GM12878 (cell line): ENCODE measurements at regions not wholly inside any gene's neighbourhood (a gene's known extent, or its start where the extent isn't known, plus 50 kb on each side); places are given as distances from the start of the nearest gene placed in this dataset.
A peak's percentile ranks its signal among the peaks of the same experiment; 100 is the strongest.

Experiments used
- ATAC-seq: fragments of 200-7000 bp; cut with Tn5 transposase; 3 replicates; pipeline ENCODE4 v1.9.1; 2020; ENCODE audit warnings: mild to moderate bottlenecking, moderate library complexity
- BruUV-seq: library from RNA; stranded (reverse); fragments of 400-500 nt; replicated peaks from 2 replicates; lab custom pipeline; 2021; lab: Mats Ljungman, UMichigan
- CTCF ChIA-PET: fragments of 300-600 bp; sonication (Branson Sonifier 250); formaldehyde crosslinking; extraction: SDS; loops from one replicate; lab custom pipeline; 2021; ENCODE audit warnings: inconsistent platforms; lab: Yijun Ruan, JAX
- POLR2A ChIA-PET: fragments of 350-600 bp; formaldehyde crosslinking; extraction: SDS; loops from one replicate; lab custom pipeline; 2021; ENCODE audit warnings: inconsistent platforms; lab: Charles Lee
- RAD21 ChIA-PET: fragments of 300-600 bp; sonication (Branson Sonifier 250); formaldehyde crosslinking; loops from one replicate; lab custom pipeline; 2023; ENCODE audit warnings: antibody characterized with exemption; ENCODE audit not compliant: unreplicated experiment; lab: Charles Lee
- SMC1A ChIA-PET: fragments of 300-600 bp; sonication (Branson Sonifier 250); formaldehyde crosslinking; loops from one replicate; lab custom pipeline; 2023; ENCODE audit not compliant: unreplicated experiment, uncharacterized antibody; lab: Charles Lee
- DNase-seq: peaks from one replicate; pipeline ENCODE4 v3.0.0-alpha.2; 2011; ENCODE audit warnings: low read depth, low spot score
- FAIRE-seq: peaks from 3 replicates; lab custom pipeline; 2011; peaks lifted over from hg19 to GRCh38; lab: Jason Lieb, UNC
- H2AFZ ChIP-seq: 2 replicates; pipeline ENCODE4 v1.6.0; 2011; ENCODE audit warnings: low read depth, low read length, control low read depth; ENCODE audit not compliant: control insufficient read depth
- H3K27ac ChIP-seq: 2 replicates; pipeline ENCODE4 v1.5.1; 2011; ENCODE audit warnings: control low read depth; ENCODE audit not compliant: control insufficient read depth, insufficient read depth
- H3K27me3 ChIP-seq, 2 experiments: replicated peaks in 1 of 2; 2 replicates each; pipeline versions ENCODE4 v1.6.0 to v1.6.1; 2011; ENCODE audit warnings: low read length in 1 of 2; ENCODE audit not compliant: control insufficient read depth in 2 of 2, insufficient read depth in 2 of 2
- H3K36me3 ChIP-seq, 2 experiments: 2 replicates each; pipeline ENCODE4 v1.5.1; 2011; ENCODE audit warnings: low read length in 1 of 2; ENCODE audit not compliant: control insufficient read depth in 2 of 2, insufficient read depth in 2 of 2
- H3K4me1 ChIP-seq: 2 replicates; pipeline ENCODE4 v1.6.1; 2011; ENCODE audit warnings: mild to moderate bottlenecking, low read length, moderate library complexity, mixed read lengths; ENCODE audit not compliant: control insufficient read depth, insufficient read depth
- H3K4me2 ChIP-seq: 2 replicates; pipeline ENCODE4 v1.6.0; 2011; ENCODE audit warnings: control low read depth; ENCODE audit not compliant: control insufficient read depth, insufficient read depth
- H3K4me3 ChIP-seq: fragments of 200-600 bp; sonication (generic); 2 replicates; pipeline ENCODE4 v1.5.1; 2016
- H3K79me2 ChIP-seq: 2 replicates; pipeline ENCODE4 v1.6.0; 2011; ENCODE audit warnings: low read length; ENCODE audit not compliant: control insufficient read depth, insufficient read depth
- H3K9ac ChIP-seq: 2 replicates; pipeline ENCODE4 v1.8.0; 2011; ENCODE audit warnings: low read length, control low read depth, mixed read lengths; ENCODE audit not compliant: control insufficient read depth, insufficient read depth
- H3K9me3 ChIP-seq: replicated peaks from 3 replicates; pipeline ENCODE4 v1.5.1; 2011; ENCODE audit warnings: mild to moderate bottlenecking, low read length; ENCODE audit not compliant: control insufficient read depth, insufficient read depth
- H4K20me1 ChIP-seq: 2 replicates; pipeline ENCODE4 v1.6.0; 2011; ENCODE audit not compliant: control insufficient read depth, insufficient read depth
- ATF7 ChIP-seq: fragments of 450-650 bp; IDR thresholded peaks from 2 replicates; pipeline ENCODE4 v1.6.1; 2016; ENCODE audit warnings: low read depth, mild to moderate bottlenecking
- EP300 ChIP-seq, 2 experiments: fragments of 150-350 bp in 1 of 2; IDR thresholded peaks; 2 replicates each; pipeline ENCODE4 v1.6.1; 2011 to 2012; ENCODE audit warnings: low read depth in 2 of 2, low read length in 2 of 2, borderline replicate concordance in 1 of 2, improper control_type of control experiment in 1 of 2, inconsistent platforms in 1 of 2; ENCODE audit not compliant: control insufficient read depth in 1 of 2
- ETV6 ChIP-seq, 2 experiments: fragments of 450-650 bp in 1 of 2; IDR thresholded peaks in 1 of 2; conservative IDR thresholded peaks in 1 of 2; 2 replicates each; pipeline ENCODE4 v1.6.1; 2014; ENCODE audit warnings: antibody characterized with exemption in 1 of 2, borderline replicate concordance in 1 of 2, low read depth in 1 of 2, mild to moderate bottlenecking in 1 of 2, moderate library complexity in 1 of 2
- IKZF2 ChIP-seq, 2 experiments: fragments of 450-650 bp; IDR thresholded peaks; 2 replicates each; pipeline ENCODE4 v1.6.1; 2017; ENCODE audit warnings: mild to moderate bottlenecking in 2 of 2, moderate library complexity in 2 of 2
- MTA2 ChIP-seq: fragments of 450-650 bp; IDR thresholded peaks from 2 replicates; pipeline ENCODE4 v1.6.1; 2016; ENCODE audit warnings: low read depth, mild to moderate bottlenecking, moderate library complexity
- NFIC ChIP-seq: IDR thresholded peaks from 2 replicates; pipeline ENCODE4 v1.6.1; 2012; ENCODE audit warnings: low read depth, mild to moderate bottlenecking, inconsistent platforms, low read length, moderate library complexity
- NR2C1 ChIP-seq: fragments of 450-650 bp; IDR thresholded peaks from 2 replicates; pipeline ENCODE4 v1.6.1; 2017; ENCODE audit warnings: antibody characterized with exemption, mild to moderate bottlenecking, moderate library complexity
- POLR2A ChIP-seq: IDR thresholded peaks from 2 replicates; pipeline ENCODE4 v1.6.1; 2011; ENCODE audit warnings: low read depth, mild to moderate bottlenecking, low read length
- RAD51 ChIP-seq: fragments of 450-650 bp; IDR thresholded peaks from 2 replicates; pipeline ENCODE4 v1.6.1; 2016; ENCODE audit warnings: moderate library complexity, mild to moderate bottlenecking, inconsistent platforms
- SPI1 ChIP-seq: IDR thresholded peaks from 2 replicates; pipeline ENCODE4 v1.6.1; 2011; ENCODE audit warnings: low read depth, mild to moderate bottlenecking, low read length, moderate library complexity, borderline replicate concordance; ENCODE audit not compliant: insufficient read depth
- WGBS: methylation state at CpG from one replicate; pipeline ENCODE4 v1.1.6; 2016; ENCODE audit warnings: low lambda C conversion rate; ENCODE audit not compliant: insufficient replicate concordance, insufficient coverage; ENCODE audit errors: missing lambda C conversion rate; 5-methylcytosine and 5-hydroxymethylcytosine counted together
- in situ Hi-C: fragments of 300-500 bp; cut with MboI; formaldehyde crosslinking; loops from 9 replicates; pipeline ENCODE4 v1.14.3; 2018; ENCODE audit warnings: mixed read lengths
- intact Hi-C: fragments of 100-400 bp; cut with micrococcal nuclease; formaldehyde crosslinking; loops from one replicate; pipeline ENCODE4 v1.14.2; 2022; ENCODE audit not compliant: unreplicated experiment
- TF ChIP-seq, protein P1 (sequence below): fragments of 450-650 bp; IDR thresholded peaks from 2 replicates; pipeline ENCODE4 v1.6.1; 2016; ENCODE audit warnings: mild to moderate bottlenecking
- TF ChIP-seq, protein P2 (sequence below): fragments of 450-650 bp; IDR thresholded peaks from 2 replicates; pipeline ENCODE4 v1.6.1; 2016; ENCODE audit warnings: mild to moderate bottlenecking, moderate library complexity, borderline replicate concordance

DNA sequence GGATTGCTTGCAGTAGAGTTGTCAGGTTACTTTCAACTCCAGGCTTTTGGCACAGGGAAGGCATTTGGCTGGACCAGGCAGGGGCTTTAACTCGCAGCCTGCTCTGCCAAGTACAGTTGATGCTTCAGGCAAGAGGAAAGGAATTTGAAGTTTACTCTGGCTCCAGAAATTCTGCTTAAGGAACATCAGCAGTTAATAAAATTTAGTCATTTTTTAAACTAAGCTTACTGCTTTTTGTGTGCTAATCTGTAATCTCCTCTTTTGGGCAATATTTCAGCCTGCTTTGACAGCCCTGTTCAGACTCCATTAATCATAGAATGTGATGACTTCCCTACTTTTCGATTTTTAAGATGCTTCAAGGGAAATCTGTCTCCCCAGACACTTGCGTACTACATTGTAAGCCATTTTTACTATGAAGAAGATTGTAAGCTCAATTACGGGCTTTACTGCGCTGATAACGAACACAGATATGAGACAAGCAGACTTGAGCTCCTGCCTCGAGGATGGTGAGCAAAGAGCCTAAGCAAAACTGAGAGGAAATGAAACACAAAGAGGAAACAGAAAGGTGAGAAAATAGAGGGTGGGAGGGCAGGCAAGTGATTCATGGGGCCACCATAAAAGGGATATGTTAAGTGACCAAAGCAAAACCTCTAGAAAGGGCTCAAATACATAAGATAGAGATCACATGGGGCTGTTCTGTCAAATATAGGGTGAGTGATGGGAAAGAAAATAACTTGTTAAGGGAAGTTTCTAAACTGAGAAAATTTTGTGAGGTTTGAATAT lies 76.6 kb upstream of the VAV3 start:
- TF ChIP-seq POLR2A, result no peak
- TF ChIP-seq ETV6 (conservative IDR thresholded peaks at IDR 0.05 in 1 of 2, IDR thresholded peaks at IDR 0.05 in 1 of 2; ENCODE audit: borderline replicate concordance in 1 of 2, low read depth in 1 of 2), result peak in 1 of 2 experiments; percentile 35; a peak in 1 of 4 replicates
- TF ChIP-seq, protein P1, sequence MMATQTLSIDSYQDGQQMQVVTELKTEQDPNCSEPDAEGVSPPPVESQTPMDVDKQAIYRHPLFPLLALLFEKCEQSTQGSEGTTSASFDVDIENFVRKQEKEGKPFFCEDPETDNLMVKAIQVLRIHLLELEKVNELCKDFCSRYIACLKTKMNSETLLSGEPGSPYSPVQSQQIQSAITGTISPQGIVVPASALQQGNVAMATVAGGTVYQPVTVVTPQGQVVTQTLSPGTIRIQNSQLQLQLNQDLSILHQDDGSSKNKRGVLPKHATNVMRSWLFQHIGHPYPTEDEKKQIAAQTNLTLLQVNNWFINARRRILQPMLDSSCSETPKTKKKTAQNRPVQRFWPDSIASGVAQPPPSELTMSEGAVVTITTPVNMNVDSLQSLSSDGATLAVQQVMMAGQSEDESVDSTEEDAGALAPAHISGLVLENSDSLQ, result peak; percentile 47; the same call in 1 of the 2 replicates
- TF ChIP-seq NR2C1, result no peak
- TF ChIP-seq, protein P2, sequence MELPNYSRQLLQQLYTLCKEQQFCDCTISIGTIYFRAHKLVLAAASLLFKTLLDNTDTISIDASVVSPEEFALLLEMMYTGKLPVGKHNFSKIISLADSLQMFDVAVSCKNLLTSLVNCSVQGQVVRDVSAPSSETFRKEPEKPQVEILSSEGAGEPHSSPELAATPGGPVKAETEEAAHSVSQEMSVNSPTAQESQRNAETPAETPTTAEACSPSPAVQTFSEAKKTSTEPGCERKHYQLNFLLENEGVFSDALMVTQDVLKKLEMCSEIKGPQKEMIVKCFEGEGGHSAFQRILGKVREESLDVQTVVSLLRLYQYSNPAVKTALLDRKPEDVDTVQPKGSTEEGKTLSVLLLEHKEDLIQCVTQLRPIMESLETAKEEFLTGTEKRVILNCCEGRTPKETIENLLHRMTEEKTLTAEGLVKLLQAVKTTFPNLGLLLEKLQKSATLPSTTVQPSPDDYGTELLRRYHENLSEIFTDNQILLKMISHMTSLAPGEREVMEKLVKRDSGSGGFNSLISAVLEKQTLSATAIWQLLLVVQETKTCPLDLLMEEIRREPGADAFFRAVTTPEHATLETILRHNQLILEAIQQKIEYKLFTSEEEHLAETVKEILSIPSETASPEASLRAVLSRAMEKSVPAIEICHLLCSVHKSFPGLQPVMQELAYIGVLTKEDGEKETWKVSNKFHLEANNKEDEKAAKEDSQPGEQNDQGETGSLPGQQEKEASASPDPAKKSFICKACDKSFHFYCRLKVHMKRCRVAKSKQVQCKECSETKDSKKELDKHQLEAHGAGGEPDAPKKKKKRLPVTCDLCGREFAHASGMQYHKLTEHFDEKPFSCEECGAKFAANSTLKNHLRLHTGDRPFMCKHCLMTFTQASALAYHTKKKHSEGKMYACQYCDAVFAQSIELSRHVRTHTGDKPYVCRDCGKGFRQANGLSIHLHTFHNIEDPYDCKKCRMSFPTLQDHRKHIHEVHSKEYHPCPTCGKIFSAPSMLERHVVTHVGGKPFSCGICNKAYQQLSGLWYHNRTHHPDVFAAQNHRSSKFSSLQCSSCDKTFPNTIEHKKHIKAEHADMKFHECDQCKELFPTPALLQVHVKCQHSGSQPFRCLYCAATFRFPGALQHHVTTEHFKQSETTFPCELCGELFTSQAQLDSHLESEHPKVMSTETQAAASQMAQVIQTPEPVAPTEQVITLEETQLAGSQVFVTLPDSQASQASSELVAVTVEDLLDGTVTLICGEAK, result no peak
- peak; percentile 67; the same call in 1 of the 2 replicates for TF ChIP-seq RAD51
- peak; percentile 49; the same call in 1 of the 2 replicates for TF ChIP-seq SPI1
- peak; percentile 53; the same call in 1 of the 2 replicates for TF ChIP-seq MTA2
- TF ChIP-seq NFIC, result no peak
- TF ChIP-seq EP300 (IDR thresholded peaks at IDR 0.05; ENCODE audit: borderline replicate concordance in 1 of 2, control insufficient read depth in 1 of 2, low read depth in 2 of 2, low read length in 2 of 2), result 0 out of 4 replicates have a peak, but pooled peaks of 1 of the 2 experiments have one; percentile 26
- TF ChIP-seq ATF7, result peak; percentile 32; the same call in 1 of the 2 replicates
- TF ChIP-seq IKZF2 (IDR thresholded peaks at IDR 0.05), result peak; percentile 16 to 24; a peak in 2 of 4 replicates
- no peaks in the 10 kb centered on the region for H4K20me1 ChIP-seq
- H3K4me2 ChIP-seq, result no peak overlapping the region
- ChIA-PET SMC1A (interaction anchor here (0.7 to 1.8 kb wide), 4 partner anchors 14 to 259 kb away, joined by 3 to 4 read pairs (median 4); no protein-coding TSS in a partner anchor), POLR2A (no interaction called here), CTCF (interaction anchor here (0.6 to 2.0 kb wide), 2 partner anchors 11 to 23 kb away, joined by 3 to 4 read pairs; no protein-coding TSS in a partner anchor), RAD21 (no interaction called here)
- H3K36me3 ChIP-seq, result no peaks in the 10 kb centered on the region
- intact Hi-C loops (no loop called here), in situ Hi-C loops (no loop called here)
- peak; percentile 86 for ATAC-seq
- H3K9ac ChIP-seq, result no peak overlapping the region
- no peaks in the 10 kb centered on the region; the same call in 2 of the 3 replicates for H3K9me3 ChIP-seq
- no peak overlapping the region for H2AFZ ChIP-seq
- no peaks in the 10 kb centered on the region; a peak in 2 of 4 replicates for H3K27me3 ChIP-seq
- H3K4me3 ChIP-seq, result no peak overlapping the region
- 64% methylated on average over 7 of the region's 7 CpGs for WGBS
- H3K4me1 ChIP-seq, result peaks cover 8% of the 10 kb centered on the region
- BruUV-seq, result no TSS peak
- H3K27ac ChIP-seq, result no peak overlapping the region
- no peak for DNase-seq
- no peak for FAIRE-seq
- no peaks in the 10 kb centered on the region for H3K79me2 ChIP-seq
